ENCODE measurements at regions not wholly inside any gene's neighbourhood (a gene's known extent, or its start where the extent isn't known, plus 50 kb on each side); places are given as distances from the start of the nearest gene placed in this dataset.
"Not testable (repeated sequence)": the region's sequence is repeated elsewhere in the genome, so short reads cannot be mapped to it uniquely, and the experiment has no call there.

DNA sequence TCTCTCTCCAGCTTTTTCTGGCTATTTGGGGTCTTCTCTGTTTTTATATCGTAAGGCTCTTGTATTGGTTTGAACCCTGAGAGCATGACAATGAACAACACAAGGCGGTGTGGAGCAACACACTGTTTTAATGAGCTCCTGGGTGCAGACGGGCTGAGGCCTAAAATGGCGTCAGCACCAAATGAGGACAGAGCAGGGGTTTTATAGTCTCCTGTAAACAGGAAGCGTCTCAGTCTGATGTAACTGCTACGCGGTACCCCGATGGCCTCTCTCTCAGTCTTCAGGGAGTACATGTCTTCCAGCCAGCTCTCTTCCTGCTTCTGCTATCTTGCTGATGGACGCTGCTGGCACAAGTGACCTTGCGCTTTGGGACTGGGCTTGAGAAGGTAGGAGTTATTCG, 95.9 kb upstream of the CCDC71L start:
- POLR2A ChIA-PET: no interaction called here
- DNase-seq (ENCODE audit: extremely low spot score): no peak
- CTCF ChIA-PET: interaction anchor here (0.7 to 2.4 kb wide), 3 partner anchors 11 to 97 kb away, joined by 3 to 7 read pairs (median 6); partner anchors contain the start of gene CCDC71L
- TF ChIP-seq, protein P1, sequence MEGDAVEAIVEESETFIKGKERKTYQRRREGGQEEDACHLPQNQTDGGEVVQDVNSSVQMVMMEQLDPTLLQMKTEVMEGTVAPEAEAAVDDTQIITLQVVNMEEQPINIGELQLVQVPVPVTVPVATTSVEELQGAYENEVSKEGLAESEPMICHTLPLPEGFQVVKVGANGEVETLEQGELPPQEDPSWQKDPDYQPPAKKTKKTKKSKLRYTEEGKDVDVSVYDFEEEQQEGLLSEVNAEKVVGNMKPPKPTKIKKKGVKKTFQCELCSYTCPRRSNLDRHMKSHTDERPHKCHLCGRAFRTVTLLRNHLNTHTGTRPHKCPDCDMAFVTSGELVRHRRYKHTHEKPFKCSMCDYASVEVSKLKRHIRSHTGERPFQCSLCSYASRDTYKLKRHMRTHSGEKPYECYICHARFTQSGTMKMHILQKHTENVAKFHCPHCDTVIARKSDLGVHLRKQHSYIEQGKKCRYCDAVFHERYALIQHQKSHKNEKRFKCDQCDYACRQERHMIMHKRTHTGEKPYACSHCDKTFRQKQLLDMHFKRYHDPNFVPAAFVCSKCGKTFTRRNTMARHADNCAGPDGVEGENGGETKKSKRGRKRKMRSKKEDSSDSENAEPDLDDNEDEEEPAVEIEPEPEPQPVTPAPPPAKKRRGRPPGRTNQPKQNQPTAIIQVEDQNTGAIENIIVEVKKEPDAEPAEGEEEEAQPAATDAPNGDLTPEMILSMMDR (IDR thresholded peaks at IDR 0.05; ENCODE audit: control extremely low read depth, extremely low read depth, low read depth, missing control alignments): no peak

DNA sequence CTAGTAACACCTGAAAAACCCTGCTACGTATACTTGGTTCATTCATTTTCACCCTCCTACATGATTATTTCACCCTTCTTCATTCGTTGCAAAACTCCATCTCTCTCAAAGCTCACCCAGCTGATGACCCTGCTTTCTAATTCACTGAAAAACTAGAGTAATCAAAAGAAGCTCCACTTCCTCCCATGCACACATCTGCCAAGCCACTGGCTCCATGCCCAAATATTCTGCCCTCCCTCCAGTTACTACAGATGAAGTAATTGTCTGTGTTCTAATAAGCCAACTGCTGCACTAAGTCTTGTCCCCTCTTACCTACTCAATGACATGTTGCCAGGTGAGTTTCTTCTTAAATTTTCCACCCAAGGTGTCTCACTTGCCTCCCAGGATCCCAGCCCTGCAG, 96.9 kb upstream of the CCDC71L start:
- TF ChIP-seq, protein P1 (IDR thresholded peaks at IDR 0.05; ENCODE audit: control extremely low read depth, extremely low read depth, low read depth, missing control alignments): no peak
- ChIA-PET POLR2A (no interaction called here), CTCF (interaction anchor here (0.7 to 2.4 kb wide), 4 partner anchors 10 to 391 kb away, joined by 3 to 7 read pairs (median 4); partner anchors contain the start of gene CCDC71L)
- no peak for DNase-seq (ENCODE audit: extremely low spot score)

DNA sequence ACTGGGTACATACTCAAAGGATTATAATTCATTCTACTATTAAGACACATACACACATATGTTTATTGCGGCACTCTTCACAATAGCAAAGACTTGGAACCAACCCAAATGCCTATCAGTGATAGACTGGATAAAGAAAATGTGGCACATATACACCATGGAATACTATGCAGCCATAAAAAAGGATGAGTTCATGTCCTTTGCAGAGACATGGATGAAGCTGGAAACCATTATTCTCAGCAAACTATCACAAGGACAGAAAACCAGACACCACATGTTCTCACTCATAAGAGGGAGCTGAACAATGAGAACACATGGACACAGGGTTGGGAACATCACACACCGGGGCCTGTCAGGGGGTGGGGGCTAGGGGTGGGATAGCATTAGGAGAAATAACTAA, 101.9 kb upstream of the CCDC71L start:
- POLR2A ChIA-PET; DNase-seq (ENCODE audit: extremely low spot score): not testable (repeated sequence)
- CTCF ChIA-PET: interaction anchor here (1.6 to 3.3 kb wide), 2 partner anchors 102 to 164 kb away, joined by 3 to 6 read pairs; partner anchors contain the start of gene CCDC71L

DNA sequence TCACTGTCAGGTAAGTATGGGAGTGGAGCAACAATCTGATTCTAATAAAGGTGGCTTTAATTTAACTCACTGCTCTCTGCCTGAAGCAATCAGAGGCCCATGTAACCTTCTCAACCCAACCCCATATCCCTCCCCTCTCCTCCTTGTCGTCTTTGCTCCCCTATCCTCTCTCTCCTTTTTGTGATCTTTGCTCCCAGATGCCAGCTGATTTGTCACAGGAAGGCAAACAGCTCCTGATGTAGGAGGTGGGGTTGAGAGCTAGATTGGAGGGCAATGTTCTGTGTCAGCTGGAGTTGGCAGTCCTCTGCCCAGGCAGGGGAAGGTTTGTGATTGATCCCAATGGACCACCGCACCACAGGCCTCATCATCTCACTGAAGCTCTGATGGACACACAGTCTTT, 101.4 kb upstream of the PIK3CG start:
- ChIA-PET CTCF (interaction anchor here (3.3 kb wide), 1 partner anchor 165 kb away, joined by 6 read pairs; no protein-coding TSS in a partner anchor), POLR2A (no interaction called here)
- TF ChIP-seq, protein P1 (IDR thresholded peaks at IDR 0.05; ENCODE audit: control extremely low read depth, extremely low read depth, low read depth, missing control alignments): no peak

DNA sequence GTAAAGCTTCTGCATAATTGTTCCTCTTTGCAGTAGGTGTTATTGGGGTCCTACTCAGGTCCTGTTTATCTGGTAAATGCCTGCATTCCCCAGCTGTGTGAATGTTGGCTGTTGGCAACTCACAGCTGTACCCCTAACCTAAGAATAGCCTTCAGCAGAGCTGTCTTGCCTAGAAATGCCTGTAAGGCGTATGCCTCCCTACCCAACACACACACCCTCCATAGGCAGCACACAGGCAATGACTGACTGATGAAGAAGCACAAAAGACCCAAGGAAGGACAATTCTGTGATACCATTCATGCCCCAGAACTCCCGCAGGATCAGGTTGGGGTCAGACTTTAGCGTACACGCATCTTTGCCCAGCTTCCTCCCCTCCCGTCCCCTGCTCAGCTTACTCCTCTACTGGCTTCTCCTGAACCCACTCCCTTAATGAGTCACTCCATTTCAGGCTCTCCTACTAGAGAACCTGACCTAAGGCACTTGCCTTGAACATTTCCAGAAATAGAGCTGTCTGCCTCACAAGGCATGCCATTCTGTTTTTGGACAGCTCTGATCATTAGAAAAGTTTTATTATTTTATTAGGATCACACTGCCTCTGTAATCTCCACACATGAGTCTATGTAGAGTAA, 99.2 kb upstream of the PIK3CG start:
- POLR2A ChIA-PET: no interaction called here
- CTCF ChIA-PET: interaction anchor here (3.3 kb wide), 1 partner anchor 167 kb away, joined by 6 read pairs; no protein-coding TSS in a partner anchor
- TF ChIP-seq, protein P1 (IDR thresholded peaks at IDR 0.05; ENCODE audit: control extremely low read depth, extremely low read depth, low read depth, missing control alignments): no peak
- no peak for DNase-seq (ENCODE audit: extremely low spot score)

More for the DNA sequence above, 101.4 kb upstream of the PIK3CG start:
- no peak for DNase-seq (ENCODE audit: extremely low spot score)

DNA sequence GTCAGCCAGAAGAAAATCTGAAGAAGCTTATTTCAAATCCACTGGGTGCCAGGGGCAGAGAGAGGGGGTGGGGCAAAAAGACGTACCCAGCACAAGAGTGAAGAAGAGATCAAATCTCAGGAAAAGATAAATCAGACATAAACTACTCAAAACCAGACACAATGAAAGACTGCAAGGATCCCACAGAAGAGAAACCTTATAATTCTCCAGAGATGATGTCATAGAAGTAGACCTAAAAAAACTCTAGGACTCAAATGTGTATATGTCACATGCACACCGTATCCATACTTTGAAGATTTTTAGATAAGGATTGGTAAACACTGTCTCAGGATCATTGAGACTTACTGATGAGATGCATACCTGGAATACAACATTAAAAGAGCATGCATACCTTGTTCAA, 98.5 kb upstream of the PIK3CG start:
- no peak for DNase-seq (ENCODE audit: extremely low spot score)
- TF ChIP-seq, protein P1 (IDR thresholded peaks at IDR 0.05; ENCODE audit: control extremely low read depth, extremely low read depth, low read depth, missing control alignments): no peak
- CTCF ChIA-PET: no interaction called here
- POLR2A ChIA-PET: no interaction called here

DNA sequence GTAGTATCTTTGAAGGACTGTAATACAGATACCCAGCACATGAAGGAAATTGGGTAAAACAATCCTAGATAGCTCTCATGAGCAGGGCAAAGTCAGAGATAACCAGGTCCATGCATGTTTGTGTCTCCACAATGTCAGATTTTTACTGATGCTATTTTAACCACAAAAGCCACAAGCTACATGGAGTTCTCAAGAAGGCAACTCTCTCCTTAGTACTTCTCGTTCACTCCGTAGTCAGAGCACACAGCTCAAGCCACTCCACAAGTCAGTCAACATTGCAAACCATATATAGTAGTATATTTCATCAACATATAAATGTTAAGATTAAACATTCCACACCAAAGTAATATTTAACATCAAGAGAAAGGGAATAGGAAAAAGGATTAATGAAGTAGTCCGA, 98.0 kb upstream of the PIK3CG start:
- CTCF ChIA-PET: interaction anchor here (1.1 kb wide), 1 partner anchor 31 kb away, joined by 6 read pairs; no protein-coding TSS in a partner anchor
- POLR2A ChIA-PET: no interaction called here
- DNase-seq (ENCODE audit: extremely low spot score): no peak
- TF ChIP-seq, protein P1 (IDR thresholded peaks at IDR 0.05; ENCODE audit: control extremely low read depth, extremely low read depth, low read depth, missing control alignments): no peak

Measured in GM10248 (cell line).